ENCODE measurements at regions not wholly inside any gene's neighbourhood (a gene's known extent, or its start where the extent isn't known, plus 50 kb on each side); places are given as distances from the start of the nearest gene placed in this dataset.

DNA sequence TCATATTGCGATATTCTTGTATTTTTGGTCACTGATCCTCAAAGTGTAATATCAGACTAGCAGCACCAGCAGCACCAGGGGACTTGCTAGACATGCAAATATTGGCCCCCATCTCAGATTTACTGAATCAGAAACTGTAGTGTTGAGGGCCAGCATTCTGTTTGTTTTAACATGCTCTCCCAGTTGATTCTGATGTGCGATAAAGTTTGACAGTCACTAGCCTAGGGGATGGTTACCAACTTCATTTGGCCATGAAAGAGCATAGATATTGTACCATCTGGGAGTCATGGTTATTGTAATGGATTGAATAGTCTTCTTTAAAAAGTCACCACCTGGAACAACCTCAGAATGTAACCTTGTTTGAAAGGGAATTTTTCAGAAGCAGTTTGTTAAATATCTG, 1090.4 kb upstream of the RAG2 start:
- TF ChIP-seq, protein P1, sequence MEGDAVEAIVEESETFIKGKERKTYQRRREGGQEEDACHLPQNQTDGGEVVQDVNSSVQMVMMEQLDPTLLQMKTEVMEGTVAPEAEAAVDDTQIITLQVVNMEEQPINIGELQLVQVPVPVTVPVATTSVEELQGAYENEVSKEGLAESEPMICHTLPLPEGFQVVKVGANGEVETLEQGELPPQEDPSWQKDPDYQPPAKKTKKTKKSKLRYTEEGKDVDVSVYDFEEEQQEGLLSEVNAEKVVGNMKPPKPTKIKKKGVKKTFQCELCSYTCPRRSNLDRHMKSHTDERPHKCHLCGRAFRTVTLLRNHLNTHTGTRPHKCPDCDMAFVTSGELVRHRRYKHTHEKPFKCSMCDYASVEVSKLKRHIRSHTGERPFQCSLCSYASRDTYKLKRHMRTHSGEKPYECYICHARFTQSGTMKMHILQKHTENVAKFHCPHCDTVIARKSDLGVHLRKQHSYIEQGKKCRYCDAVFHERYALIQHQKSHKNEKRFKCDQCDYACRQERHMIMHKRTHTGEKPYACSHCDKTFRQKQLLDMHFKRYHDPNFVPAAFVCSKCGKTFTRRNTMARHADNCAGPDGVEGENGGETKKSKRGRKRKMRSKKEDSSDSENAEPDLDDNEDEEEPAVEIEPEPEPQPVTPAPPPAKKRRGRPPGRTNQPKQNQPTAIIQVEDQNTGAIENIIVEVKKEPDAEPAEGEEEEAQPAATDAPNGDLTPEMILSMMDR (IDR thresholded peaks at IDR 0.05), result no peak
- TF ChIP-seq POLR2AphosphoS5 (IDR thresholded peaks at IDR 0.05), result no peak

Data from stomach (tissue), 4 donors.